Epithelial cell of proximal tubule (primary cell): ENCODE measurements at regions not wholly inside any gene's neighbourhood (a gene's known extent, or its start where the extent isn't known, plus 50 kb on each side); places are given as distances from the start of the nearest gene placed in this dataset.

Source experiments
- DNase-seq: peaks from one replicate; pipeline ENCODE4 v3.0.0-alpha.2; 2011; ENCODE audit warnings: low read depth
- H3K4me3 ChIP-seq: 2 replicates; pipeline ENCODE4 v1.5.1; 2011; ENCODE audit warnings: low read depth, mild to moderate bottlenecking, low read length
- CTCF ChIP-seq: conservative IDR thresholded peaks from 2 replicates; pipeline ENCODE4 v1.5.1; 2012; ENCODE audit warnings: low read depth, mild to moderate bottlenecking, low read length

GRCh38 chr15:95737060-95737459 is 593.4 kb upstream of the NR2F2 start:
- no peak overlapping the region for H3K4me3 ChIP-seq
- no peak for TF ChIP-seq CTCF
- peak; percentile 67 for DNase-seq

- DNase-seq, result no peak
- TF ChIP-seq CTCF, result no peak
- no peak overlapping the region for H3K4me3 ChIP-seq
Observed at GRCh38 chr15:95739131-95739530, 591.4 kb upstream of the NR2F2 start.

- DNase-seq, result no peak
- TF ChIP-seq CTCF, result no peak
- no peak overlapping the region for H3K4me3 ChIP-seq
Observed at GRCh38 chr15:95741830-95742229, 588.7 kb upstream of the NR2F2 start.

GRCh38 chr15:95742256-95742655 is 588.2 kb upstream of the NR2F2 start:
- no peak overlapping the region for H3K4me3 ChIP-seq
- DNase-seq, result no peak
- no peak for TF ChIP-seq CTCF

- no peak overlapping the region for H3K4me3 ChIP-seq
- TF ChIP-seq CTCF, result no peak
- DNase-seq, result no peak
Observed at GRCh38 chr15:95742836-95743235, 587.7 kb upstream of the NR2F2 start.

- H3K4me3 ChIP-seq, result no peak overlapping the region
- TF ChIP-seq CTCF, result no peak
- DNase-seq, result no peak
Observed at GRCh38 chr15:95757171-95757570, 573.3 kb upstream of the NR2F2 start.

- no peak overlapping the region for H3K4me3 ChIP-seq
- no peak for TF ChIP-seq CTCF
- DNase-seq, result no peak
Observed at GRCh38 chr15:95758451-95758850, 572.0 kb upstream of the NR2F2 start.
